ENCODE measurements at regions not wholly inside any gene's neighbourhood (a gene's known extent, or its start where the extent isn't known, plus 50 kb on each side); places are given as distances from the start of the nearest gene placed in this dataset.

DNA sequence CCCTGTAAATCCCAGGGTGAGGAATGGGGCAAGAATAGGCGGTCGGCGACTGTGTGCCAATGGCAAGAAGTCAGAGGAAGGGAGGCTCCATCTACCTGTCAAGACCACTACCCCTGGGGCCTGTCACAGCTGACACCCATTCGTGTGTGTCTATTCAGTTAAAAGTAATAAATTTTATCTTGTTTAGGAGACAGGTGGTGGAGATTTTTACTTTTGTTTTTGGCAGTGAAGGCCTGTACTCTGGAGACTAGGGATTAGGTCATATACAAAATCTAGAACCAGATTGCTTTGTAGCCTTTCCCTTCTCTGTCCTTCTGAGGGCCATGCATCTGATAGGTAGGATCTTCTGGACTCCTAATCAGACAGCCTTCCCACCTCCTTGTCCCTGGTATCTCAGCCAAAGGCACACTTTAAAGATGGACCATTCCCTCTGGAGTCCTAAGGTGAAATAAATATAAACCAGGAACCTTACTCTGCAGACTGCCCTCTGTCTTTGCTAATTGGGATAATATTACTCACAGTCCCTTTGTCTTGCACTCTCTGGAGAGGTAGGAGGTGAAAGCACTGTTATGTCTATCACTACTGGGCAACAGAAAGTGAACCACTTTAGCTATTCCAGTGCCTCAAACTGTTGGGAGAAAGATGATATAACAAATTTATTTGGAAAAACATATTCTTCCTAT, 213.2 kb upstream of the ACTBL2 start:
- TF ChIP-seq, protein P1, sequence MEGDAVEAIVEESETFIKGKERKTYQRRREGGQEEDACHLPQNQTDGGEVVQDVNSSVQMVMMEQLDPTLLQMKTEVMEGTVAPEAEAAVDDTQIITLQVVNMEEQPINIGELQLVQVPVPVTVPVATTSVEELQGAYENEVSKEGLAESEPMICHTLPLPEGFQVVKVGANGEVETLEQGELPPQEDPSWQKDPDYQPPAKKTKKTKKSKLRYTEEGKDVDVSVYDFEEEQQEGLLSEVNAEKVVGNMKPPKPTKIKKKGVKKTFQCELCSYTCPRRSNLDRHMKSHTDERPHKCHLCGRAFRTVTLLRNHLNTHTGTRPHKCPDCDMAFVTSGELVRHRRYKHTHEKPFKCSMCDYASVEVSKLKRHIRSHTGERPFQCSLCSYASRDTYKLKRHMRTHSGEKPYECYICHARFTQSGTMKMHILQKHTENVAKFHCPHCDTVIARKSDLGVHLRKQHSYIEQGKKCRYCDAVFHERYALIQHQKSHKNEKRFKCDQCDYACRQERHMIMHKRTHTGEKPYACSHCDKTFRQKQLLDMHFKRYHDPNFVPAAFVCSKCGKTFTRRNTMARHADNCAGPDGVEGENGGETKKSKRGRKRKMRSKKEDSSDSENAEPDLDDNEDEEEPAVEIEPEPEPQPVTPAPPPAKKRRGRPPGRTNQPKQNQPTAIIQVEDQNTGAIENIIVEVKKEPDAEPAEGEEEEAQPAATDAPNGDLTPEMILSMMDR (IDR thresholded peaks at IDR 0.05; ENCODE audit: low read depth, low read length), result no peak
- no peak for TF ChIP-seq POLR2A (IDR thresholded peaks at IDR 0.05; ENCODE audit: extremely low read depth, insufficient read length)
- no peak for TF ChIP-seq MYC (IDR thresholded peaks at IDR 0.05; ENCODE audit: low read depth, low read length)
